SH-SY5Y (cell line): ENCODE measurements at regions not wholly inside any gene's neighbourhood (a gene's known extent, or its start where the extent isn't known, plus 50 kb on each side); places are given as distances from the start of the nearest gene placed in this dataset.

Source experiments
- GATA2 ChIP-seq: IDR thresholded peaks from 2 replicates; pipeline ENCODE4 v1.6.1; 2011; ENCODE audit warnings: mild to moderate bottlenecking, low read depth, low read length
- GATA3 ChIP-seq: IDR thresholded peaks from 2 replicates; pipeline ENCODE4 v1.6.1; 2011; ENCODE audit warnings: low read depth, mild to moderate bottlenecking, low read length, moderate library complexity

GRCh38 chr1:244114892-244115291 is 63.8 kb downstream of the ZBTB18 start:
- TF ChIP-seq GATA2: no peak
- TF ChIP-seq GATA3: no peak
